Spleen (tissue), 7 donors: ENCODE measurements at regions not wholly inside any gene's neighbourhood (a gene's known extent, or its start where the extent isn't known, plus 50 kb on each side); places are given as distances from the start of the nearest gene placed in this dataset.

ENCODE experiments used
- POLR2AphosphoS5 ChIP-seq, 3 donors: sonication (generic); formaldehyde crosslinking; IDR thresholded peaks; one replicate each; pipeline ENCODE4 v1.5.1; 2017; ENCODE audit warnings: antibody characterized with exemption in 3 of 3
- TF ChIP-seq, protein P1 (sequence below), 11 experiments: fragments of 200-600 bp in 7 of 11; fragments of 450-650 bp in 4 of 11; sonication (generic) in 4 of 11; IDR thresholded peaks in 8 of 11; conservative IDR thresholded peaks in 3 of 11; 1 replicate in 7 of 11; 2 replicates in 4 of 11; pipeline versions ENCODE4 v1.4.0 to v1.8.0; 2016 to 2021; ENCODE audit warnings: antibody characterized with exemption in 11 of 11, inconsistent platforms in 4 of 11, mild to moderate bottlenecking in 1 of 11
- donor health status: DM: no; HTN: no; CAD: no; lungs with moderate emphysema.
- donor health status: DM: no; HTN: no; CAD: no.
- donor health status: DM: no; HTN: no; CAD: no.

DNA sequence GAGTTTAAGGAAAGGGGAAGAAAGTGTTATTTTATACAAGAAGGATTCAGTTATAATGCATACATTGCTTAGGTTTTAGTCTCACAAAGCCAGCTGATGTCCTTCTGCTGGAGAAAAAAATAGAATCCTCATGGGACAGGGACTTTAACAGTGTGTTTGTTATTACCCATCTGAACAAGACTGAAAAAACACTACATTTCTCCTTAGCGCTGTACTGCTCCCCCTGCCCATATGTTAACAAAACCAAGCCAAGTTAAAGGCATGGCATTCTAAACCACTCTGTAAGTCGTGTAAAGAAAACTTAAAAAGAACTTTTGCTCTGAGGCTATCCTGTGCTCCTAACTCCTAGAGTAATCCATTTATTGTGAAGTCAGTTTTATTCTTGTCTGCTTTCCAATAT is 102.6 kb upstream of the NYAP2 start:
- TF ChIP-seq, protein P1, sequence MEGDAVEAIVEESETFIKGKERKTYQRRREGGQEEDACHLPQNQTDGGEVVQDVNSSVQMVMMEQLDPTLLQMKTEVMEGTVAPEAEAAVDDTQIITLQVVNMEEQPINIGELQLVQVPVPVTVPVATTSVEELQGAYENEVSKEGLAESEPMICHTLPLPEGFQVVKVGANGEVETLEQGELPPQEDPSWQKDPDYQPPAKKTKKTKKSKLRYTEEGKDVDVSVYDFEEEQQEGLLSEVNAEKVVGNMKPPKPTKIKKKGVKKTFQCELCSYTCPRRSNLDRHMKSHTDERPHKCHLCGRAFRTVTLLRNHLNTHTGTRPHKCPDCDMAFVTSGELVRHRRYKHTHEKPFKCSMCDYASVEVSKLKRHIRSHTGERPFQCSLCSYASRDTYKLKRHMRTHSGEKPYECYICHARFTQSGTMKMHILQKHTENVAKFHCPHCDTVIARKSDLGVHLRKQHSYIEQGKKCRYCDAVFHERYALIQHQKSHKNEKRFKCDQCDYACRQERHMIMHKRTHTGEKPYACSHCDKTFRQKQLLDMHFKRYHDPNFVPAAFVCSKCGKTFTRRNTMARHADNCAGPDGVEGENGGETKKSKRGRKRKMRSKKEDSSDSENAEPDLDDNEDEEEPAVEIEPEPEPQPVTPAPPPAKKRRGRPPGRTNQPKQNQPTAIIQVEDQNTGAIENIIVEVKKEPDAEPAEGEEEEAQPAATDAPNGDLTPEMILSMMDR (IDR thresholded peaks at IDR 0.05 in 8 of 11, conservative IDR thresholded peaks at IDR 0.05 in 3 of 11): no peak
- TF ChIP-seq POLR2AphosphoS5 (IDR thresholded peaks at IDR 0.05): no peak
